ENCODE measurements at regions not wholly inside any gene's neighbourhood (a gene's known extent, or its start where the extent isn't known, plus 50 kb on each side); places are given as distances from the start of the nearest gene placed in this dataset.
A peak's percentile ranks its signal among the peaks of the same experiment; 100 is the strongest.

DNA sequence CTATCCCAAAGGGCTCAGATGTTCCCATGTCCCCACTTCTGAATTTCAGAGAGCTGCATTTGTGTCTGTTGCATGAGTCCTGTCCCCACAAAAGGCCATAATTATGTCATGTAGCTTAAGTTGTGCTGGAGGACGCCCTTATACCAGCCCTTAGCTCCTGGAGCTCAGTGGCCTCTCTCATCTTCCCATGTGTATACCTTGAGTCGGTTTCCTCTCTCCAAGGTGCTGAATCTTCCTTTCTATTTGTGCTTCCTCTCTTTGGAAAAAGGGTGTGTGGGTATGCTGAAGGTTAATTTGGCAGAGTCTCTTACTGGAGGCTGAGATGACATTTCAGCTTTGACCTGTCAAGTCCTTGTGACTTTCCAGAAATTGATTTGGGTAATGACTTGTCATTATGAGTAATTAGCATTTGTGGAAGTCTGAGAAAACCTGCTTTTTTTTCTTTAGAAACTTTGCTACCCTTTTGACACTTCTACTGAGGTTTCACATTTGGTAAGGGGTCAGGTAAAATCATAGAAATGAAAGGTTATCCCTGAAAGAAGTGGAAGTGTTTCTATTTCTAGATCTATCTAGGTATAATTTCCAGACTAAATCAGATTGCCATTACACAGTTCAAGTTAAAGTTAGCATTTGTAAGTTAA is 185.4 kb downstream of the ABCC12 start:
- DNase-seq: peak; percentile 83

DNA sequence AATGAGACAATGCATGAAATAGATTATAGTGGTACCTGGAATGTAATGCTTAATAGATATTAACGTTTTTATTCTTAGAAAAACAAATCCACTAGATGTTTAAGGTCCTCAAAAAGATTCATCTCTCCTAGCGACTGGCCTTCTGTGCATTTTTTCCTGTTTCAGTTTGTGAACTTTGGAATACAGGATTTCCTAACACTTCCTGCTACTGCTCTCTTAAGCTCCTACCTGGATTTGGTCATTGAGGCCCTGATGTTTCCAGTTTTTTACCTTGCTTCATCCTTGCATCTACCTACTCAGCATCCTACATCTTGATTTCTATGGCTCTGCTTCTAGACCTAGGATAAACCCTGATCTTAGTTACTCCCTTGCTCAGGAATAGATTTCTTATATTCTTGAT is 188.4 kb downstream of the ABCC12 start:
- DNase-seq: no peak

DNA sequence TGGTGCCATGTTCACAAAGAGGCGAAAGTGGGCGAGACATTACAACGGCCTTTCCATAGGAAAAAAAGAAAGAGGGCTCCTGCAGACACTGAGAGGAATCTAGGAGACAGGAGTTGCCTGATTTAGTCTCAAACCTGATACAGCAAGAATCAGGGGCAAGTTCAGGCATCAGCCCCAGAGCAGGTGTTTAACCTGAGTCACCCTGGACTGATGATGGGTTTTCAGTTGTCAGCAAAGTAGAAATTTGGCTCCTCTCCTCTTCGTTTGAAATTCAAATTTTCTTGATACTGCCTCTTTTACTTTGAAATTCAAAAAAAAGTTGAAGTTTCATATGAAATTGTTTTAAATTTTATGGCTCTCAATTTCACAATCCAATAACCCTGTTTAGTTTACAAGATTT is 189.5 kb downstream of the ABCC12 start:
- no peak for DNase-seq

DNA sequence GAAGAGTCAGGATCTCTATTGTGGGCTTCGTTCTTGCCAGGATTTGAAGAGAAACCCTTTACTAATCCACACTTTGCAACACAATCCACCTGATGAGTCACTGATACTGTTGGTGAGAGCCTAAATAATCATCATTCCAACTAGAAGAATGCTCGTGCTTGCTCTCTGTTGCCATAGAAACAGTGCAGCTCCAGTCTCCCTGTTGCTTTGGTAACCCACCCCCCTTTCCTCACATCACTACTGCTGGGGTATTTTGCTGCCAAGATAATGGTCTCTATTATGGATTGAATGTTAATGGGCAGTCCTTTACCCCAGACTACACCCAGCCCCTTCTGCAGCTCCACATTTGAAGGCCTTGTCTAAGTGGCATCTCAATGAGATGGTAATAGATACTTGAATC is 190.4 kb downstream of the ABCC12 start:
- DNase-seq: no peak

DNA sequence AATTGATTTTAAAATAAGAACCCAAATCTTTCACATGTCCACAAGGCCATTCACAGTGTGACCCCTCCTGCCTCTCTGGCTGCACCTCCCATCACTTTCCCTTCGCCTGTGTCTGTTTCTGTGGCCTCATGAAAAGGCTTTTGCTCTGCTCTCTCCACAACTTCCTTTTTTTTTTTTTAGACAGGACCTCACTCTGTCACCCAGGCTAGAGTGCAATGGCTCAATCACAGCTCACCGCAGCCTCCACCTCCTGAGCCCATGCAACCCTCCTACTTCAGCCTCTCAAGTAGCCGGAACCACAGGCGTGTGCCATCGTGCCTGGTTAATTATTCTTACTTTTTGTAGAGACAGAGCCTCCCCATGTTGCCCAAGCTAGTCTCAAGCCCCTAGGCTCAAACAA is 197.1 kb downstream of the ABCC12 start:
- no peak for DNase-seq

DNA sequence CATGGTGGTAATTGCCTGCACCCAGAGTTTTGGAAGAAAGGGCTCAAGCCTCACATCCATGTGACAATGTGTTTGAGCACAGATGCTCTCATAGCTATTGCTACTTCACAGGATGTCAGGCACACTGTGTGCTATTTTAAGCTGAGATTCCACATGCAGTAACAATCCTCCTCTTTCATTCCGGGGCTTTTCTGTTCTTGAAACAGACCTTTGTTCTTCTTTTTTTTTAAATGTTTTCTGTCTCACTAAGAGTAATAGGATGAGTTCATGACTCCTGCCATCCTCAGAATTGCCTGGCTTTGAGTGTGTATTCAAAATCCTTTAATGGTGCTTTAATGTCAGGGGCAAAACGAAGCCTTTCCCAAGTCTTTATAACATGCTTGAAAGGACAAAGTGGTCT is 198.9 kb downstream of the ABCC12 start:
- no peak for DNase-seq

DNA sequence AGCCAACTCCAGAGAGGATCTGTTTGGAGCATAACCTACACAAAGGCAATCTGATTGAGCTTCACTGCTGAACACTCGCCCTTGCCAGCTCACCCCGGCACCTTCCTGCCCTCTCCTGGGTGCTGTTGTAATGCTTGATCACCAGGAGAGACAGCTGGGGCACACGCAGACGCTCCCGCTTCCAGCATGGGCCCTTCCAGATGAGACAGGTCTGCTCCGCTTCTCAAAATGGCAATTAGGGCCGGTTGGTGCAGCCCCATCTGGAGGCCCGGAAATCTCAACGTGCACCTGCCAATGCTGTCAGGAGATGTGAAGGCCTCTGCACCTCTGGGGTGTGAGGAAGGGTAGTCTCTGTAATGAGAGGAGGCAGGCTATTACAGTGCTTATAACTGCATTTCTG is 206.1 kb downstream of the ABCC12 start:
- no peak for DNase-seq

DNA sequence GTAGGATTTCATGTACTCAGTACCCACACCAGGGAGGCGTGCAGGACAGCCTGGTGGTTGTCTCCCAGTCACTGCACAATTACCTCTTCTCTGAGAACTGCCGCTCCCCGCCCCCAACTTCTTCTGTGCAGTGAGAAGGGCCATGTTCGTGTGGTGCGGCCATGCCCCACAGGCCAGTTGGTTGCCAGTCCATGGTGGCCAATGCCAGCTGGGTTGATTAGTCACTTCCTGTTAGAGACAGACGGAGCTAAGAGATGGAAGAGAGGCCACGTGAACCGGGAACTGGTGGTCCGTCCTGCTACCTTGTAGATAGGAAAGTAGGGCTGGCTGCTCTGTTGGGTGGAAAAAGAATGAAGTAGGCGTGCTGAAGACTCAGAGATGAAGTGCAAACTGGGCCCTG is 206.5 kb downstream of the ABCC12 start:
- DNase-seq: no peak

DNA sequence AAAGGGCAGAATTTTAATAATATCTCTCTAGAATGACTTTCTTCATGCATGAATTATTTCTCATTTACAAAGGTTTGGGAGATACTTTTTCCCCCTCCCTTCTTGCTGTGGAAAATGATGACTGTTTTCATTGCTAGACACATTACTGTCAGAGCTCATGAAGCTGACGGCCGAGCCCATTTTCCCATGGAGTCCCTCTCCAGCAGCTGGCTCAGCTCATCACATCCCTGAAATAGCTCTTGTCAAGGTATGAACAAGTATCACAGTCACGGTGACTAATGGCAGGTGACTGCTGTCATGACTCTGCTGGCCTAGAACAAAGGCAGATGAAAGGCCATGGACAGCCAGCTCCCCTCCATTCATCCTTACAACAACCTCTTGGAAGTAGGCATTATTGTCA is 208.1 kb downstream of the ABCC12 start:
- no peak for DNase-seq

DNA sequence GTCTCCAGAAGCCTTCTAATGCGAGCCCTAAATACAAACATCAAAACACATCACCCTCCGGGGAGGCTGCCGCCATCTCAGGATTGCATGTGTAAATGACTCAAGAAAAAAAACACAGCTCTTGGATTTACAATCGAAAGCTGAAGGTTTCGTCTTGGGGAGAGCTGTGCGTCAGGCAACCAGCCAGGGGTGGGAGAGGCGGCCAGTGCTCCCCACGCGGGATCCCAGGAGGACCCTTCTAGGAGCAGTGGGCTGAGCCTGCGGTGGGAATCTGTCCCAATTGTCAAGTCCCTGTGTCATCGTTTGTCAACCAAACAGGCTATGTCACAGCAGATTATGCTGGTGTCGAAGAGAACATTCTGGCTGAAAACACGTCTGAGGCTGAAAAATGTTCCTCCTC is 209.7 kb downstream of the ABCC12 start:
- no peak for DNase-seq

DNA sequence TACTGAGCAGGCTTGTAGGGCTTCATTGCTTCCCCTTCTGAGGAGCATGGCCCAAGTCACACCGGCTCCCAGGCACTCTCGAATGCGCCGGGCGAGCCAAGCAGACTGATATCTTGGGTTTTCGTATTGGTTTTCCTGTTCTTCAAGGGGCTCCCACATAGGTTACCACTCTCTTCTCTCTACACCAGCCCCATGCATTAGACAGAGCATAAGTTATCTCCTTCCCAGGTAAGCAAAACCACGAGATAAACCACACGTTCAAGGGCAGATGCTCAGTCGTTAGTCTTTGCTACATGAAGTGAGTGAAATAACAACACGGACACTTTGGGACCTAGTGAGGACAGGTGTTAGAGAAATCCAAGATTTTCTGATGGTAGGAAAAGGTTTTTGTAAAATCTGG is 211.2 kb downstream of the ABCC12 start:
- no peak for DNase-seq

DNA sequence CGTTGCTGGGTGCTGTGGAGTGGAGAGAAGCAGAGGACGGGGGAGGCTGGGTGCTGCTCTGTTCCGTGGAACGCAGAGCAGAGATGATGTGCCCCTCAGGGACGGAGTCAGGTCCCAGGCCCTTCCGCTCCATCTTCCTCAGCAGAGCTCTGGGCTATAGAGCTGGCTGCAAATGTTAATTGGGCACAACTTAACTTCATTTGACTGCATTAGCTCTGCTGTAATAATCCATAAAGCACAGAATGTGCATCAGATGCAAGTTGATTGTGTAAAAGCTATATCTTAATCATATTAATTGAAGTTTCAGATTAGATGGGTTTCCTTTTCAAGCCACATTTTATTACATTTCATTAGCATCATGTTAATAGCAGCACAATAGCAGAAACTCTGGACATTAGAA is 212.6 kb downstream of the ABCC12 start:
- no peak for DNase-seq

DNA sequence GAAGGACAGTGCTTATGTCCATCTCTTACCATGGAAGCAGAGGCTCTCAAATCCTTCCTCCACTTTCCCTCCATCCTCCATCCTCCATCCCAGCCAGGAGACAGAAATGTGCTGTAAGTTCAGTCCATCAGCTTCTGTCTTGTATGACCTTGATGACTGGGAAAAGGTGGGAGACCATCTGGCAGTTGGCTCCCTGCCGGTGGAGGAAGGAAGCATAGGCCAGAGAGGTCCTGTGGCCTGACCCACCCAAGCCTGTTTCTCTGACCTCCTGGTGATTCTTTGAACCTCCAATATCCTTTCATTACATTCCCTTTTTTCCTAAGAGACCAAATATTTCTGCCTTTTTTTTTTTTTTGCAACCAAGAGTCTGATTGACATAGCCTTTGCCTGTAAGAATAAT is 215.3 kb downstream of the ABCC12 start:
- no peak for DNase-seq

DNA sequence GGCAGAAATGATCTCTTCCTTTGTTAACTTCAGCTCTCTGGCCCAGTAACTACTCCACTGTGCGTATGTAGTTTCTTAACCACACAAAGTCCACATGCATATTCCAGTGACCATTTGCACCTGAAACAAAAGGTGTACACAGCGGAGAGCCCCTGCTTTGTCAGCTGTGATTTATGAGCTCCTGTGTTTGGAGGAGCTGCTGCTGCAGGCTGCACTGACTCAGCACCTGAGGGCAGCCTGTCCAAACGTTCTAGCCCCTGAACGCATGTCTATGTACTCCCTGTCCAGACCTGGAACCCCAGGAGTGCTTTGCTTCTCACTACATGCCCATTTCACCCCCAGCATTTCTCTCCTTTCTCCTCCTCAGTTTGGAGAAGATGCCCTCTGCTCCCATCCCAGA is 216.1 kb downstream of the ABCC12 start:
- no peak for DNase-seq

DNA sequence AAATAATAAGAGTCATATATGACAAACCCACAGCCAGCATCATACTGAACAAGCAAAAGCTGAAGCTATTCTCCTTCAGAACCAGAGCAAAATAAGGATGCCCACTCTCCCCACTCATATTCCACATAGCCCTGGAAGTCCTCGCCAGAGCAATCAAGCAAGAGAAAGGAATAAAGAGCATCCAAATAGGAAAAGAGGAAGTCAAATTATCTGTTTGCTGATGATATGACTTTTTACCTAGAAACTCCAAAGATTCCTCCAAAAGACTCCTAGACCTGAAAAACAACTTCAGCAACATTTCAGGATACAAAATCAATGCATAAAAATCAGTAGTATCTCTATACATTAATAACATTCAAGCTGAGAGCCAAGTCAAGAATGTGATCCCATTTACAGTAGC is 217.5 kb downstream of the ABCC12 start:
- DNase-seq: no peak

DNA sequence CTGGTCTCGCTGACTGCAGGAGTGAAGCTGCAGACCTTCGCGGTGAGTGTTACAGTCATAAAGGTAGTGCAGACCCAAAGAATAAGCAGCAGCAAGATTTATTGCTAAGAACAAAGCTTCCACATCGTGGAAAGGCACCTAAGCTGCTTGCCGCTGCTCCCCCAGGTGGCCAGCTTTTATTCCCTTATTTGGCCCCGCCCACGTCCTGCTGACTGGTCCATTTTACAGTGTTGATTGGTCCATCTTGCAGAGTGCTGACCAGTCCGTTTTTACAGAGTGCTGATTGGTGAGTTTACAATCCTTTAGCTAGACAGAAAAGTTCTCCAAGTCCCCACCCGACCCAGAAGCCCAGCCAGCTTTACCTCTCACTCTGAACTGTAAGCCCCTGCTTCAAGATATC is 227.8 kb downstream of the ABCC12 start:
- DNase-seq: no peak

DNA sequence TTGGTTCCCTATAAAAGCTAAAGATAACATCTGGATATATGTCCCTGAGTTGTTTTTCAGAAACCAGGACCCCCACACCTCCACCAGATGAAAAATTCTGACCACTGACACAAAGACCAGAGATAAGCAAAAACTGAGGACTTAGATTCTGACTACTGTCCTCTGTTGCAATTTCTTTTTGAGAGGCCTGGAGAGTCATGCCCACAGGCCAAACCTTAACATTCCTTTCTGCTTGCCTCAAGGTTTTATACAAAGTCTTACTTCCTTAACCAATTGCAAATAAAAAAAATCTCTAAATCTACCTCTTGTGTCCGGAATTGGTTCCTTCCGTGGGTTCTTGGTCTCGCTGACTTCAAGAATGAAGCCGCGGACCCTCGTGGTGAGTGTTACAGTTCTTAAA is 228.5 kb downstream of the ABCC12 start:
- DNase-seq: no peak

DNA sequence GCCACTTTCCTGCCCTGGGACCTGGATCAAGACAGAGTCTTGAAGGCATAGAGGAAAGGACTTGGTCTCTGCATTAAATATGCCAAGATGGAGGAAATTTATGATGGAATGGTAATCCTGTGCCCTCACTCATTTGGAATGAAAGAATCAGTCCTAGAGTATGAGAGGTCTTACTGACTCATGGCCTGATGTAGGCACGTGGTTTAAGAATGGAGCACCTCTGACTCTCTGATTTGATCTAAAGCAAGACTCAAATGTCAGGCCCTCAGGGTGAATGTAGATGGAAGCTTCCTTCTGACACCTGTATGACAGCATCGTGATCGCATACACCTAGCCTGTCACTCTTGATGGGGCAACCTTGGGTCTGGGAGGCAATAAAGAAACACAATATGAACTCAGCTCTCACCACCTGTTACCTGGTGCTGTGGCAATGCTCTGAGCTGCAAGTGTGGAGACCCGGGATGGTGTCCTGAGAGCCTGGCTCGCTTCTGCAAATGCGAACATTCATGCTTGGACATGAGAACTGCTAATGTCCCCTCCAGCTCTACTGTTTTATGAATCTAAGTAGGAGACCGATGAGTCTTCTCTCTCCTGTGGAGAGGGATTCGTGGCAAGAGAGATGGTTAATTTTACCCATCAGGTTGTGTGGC is 229.9 kb downstream of the ABCC12 start:
- no peak for DNase-seq

DNA sequence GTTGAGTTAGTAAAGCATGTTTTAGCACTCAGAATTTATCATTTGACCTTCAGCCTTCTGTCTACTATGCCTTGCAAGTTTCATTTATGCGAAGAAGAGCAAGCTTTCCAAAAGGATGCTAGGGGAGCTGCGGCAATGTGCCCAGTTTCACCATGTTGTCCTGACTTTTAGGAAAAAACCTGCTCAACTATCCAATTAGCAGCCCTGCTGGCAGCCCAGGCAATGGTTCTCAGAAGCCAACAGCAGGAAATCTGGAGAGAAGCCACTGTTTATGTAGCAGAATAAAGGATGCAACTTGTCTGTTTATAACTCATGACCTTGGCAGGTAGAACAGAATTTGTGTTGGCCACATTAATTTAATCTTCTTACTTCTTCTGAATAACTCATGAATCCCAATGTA is 230.8 kb downstream of the ABCC12 start:
- no peak for DNase-seq

DNA sequence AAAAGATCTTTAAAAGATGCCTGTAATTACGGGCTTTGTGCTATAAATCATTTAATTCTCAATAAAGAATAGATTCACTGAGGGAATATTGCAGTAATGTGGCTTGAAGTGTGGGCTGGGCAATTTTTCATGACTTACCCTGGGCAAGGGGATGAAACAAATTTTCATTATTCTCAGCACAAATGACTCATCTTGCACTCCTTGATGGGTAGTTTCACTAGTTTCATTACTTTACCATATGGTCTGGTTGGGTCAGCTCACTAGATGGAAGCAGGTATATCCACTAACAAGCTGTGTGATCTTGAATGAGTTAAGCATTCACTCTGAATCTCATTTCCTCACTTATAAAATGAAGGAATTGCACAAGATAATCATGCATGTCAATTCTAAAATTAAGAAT is 234.3 kb downstream of the ABCC12 start:
- no peak for DNase-seq

DNA sequence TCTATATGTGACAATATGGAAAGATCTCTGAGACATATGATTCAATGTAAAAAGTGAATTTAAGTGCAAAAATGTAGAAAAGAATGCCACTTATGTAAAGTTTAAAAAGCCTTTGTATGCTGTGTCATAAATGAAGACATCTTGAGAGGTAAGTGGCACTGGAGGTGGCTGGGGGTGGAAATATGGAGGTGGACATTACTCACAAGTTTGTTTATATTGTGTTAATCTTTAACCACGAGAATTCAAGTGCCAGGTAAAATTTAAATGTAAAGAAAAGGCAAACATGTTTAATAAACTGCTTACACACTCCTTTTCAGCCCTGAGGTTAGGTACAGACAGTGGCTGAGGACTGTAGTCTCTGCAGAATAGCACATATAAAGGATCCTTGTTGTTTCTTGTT is 235.1 kb downstream of the ABCC12 start:
- no peak for DNase-seq

DNA sequence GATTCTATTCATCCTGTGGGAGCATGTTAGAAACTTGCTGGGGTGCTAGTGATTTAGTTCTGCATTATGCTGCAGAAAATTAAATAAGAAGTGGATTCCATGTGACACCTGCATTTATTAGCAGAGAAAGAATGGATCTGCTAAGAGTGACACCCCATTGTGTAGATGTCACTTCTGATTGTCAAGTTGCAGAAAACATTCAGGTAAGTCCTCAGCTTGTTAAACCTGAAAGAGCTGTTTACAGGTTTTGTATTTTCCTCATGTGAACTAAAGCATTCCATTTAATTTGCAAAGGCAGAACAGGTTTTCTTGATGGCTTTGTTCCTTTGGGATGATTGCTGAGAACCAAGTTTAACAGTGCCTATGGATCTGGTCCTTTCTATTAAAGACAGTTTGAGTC is 238.7 kb downstream of the ABCC12 start:
- DNase-seq: no peak

DNA sequence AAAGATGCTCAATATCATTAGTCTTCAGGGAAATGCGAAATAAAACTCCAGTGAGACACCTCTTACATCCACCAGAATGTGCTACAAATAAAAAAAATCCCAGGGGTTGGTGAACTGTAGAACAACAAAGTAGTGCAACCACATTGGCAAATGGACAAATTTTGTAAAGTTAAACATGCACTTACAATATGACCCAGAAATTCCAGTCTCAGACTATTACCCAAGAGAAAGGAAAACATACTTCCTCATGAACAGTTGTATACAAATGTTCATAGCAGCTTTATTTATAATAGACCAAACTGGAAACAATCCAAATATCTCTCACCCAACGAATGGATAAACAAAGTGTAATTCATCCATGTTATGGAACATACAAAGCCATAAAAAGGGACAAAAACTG is 239.5 kb downstream of the ABCC12 start:
- DNase-seq: no peak

DNA sequence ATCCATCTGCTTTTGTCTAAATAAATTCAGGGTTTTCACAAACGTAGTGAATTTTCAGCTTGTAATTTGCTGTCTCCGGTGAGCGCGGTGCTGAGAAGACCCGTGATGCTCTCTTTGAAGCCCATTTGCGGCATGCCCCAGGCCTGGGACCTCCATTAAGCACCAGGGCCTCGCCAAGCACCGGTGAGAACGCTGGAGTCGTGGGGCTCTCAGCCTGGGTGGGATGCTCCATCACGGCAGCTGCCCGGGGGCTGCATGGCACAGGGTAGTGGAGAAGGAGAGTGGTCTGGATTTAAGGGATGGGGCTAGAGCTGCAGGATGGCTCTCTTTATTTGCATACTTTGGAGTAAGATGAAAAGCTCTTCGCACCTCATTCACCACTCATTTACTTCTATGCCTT is 248.7 kb downstream of the ABCC12 start:
- DNase-seq: no peak

DNA sequence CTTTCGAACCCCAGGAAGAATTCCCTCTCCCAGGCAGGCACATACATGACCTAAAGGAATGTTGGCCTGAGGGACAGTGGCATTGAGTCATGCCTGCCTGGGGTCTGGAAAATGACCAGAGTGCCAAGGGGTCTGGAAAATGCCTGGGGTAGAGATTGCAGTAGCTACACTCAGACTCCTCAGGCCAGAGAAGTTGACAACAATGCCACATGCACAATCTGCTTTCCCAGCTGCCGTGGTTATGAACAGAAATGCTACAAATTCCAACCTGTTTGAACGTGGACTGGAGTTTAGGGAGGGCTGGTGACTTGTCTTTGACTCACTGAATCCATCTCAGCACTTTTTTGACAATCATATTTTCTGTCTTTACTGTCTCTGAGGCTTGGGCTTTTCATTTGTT is 250.0 kb downstream of the ABCC12 start:
- no peak for DNase-seq

All from left kidney (tissue), 1 donor.